ENCODE measurements at regions not wholly inside any gene's neighbourhood (a gene's known extent, or its start where the extent isn't known, plus 50 kb on each side); places are given as distances from the start of the nearest gene placed in this dataset.

- no peak overlapping the region for H2AFZ ChIP-seq (ENCODE audit: low read depth, low read length)
- no peak for ATAC-seq
- H3K27me3 ChIP-seq (ENCODE audit: control insufficient read depth in 2 of 2, insufficient read depth in 2 of 2, low read length in 2 of 2): peaks cover 0 to 6% of the 10 kb centered on the region in 2 experiments; a peak in 2 of 5 replicates
- H3K27ac ChIP-seq (ENCODE audit: extremely low read depth, low read depth, low read length): no peak overlapping the region
- intact Hi-C loops (cut with micrococcal nuclease) (no loop called here), in situ Hi-C loops (cut with MboI) (no loop called here)
- H3K4me1 ChIP-seq (replicated peaks in 1 of 2; ENCODE audit: control insufficient read depth in 2 of 2, insufficient read depth in 2 of 2, low read length in 2 of 2): no peaks in the 10 kb centered on the region
- H3K4me2 ChIP-seq (ENCODE audit: insufficient read depth, low read length): no peak overlapping the region
- CTCF ChIA-PET (ENCODE audit: low intra/inter-chr PET ratio): no interaction called here
- DNase-seq (ENCODE audit: extremely low read depth in 1 of 4, low spot score in 3 of 4): no peak
- no peaks in the 10 kb centered on the region for H4K20me1 ChIP-seq (replicated peaks; ENCODE audit: control insufficient read depth, insufficient read depth, low read length)
- no peaks in the 10 kb centered on the region for H3K9me3 ChIP-seq (replicated peaks; ENCODE audit: control insufficient read depth, insufficient read depth, low read depth, low read length)
- H3K79me2 ChIP-seq (ENCODE audit: control insufficient read depth, insufficient read depth, low read length): no peaks in the 10 kb centered on the region
- POLR2A ChIA-PET: no interaction called here
- FAIRE-seq: no peak
- H3K36me3 ChIP-seq (ENCODE audit: control insufficient read depth, insufficient read depth, low read length): no peaks in the 10 kb centered on the region
- H3K4me3 ChIP-seq: no peak overlapping the region
- 0% methylated on average over 5 of the region's 5 CpGs for WGBS (ENCODE audit: insufficient coverage, low coverage, missing lambda C conversion rate)
- TF ChIP-seq ZNF395 (CRISPR knock-in tag; IDR thresholded peaks at IDR 0.05): no peak
- H3K9ac ChIP-seq (ENCODE audit: insufficient read depth in 1 of 2, low read depth in 2 of 2, low read length in 2 of 2): no peak overlapping the region
- H3K9me1 ChIP-seq (ENCODE audit: control insufficient read depth, insufficient read depth, low read length): no peaks in the 10 kb centered on the region
- no TSS peak for BruUV-seq (replicated peaks)
These were observed 213.5 kb downstream of the FGF9 start for GRCh38 chr13:21884299-21884909.

- Histone ChIP-seq H3K27me3 (ENCODE audit: control insufficient read depth in 2 of 2, insufficient read depth in 2 of 2, low read length in 2 of 2) (peaks cover 0 to 6% of the 10 kb centered on the region in 2 experiments; a peak in 2 of 5 replicates), H3K27ac (ENCODE audit: extremely low read depth, low read depth, low read length) (no peak overlapping the region), H3K4me1 (replicated peaks in 1 of 2; ENCODE audit: control insufficient read depth in 2 of 2, insufficient read depth in 2 of 2, low read length in 2 of 2) (no peaks in the 10 kb centered on the region), H3K79me2 (ENCODE audit: control insufficient read depth, insufficient read depth, low read length) (no peaks in the 10 kb centered on the region), H3K9me3 (replicated peaks; ENCODE audit: control insufficient read depth, insufficient read depth, low read depth, low read length) (no peaks in the 10 kb centered on the region), H3K9ac (ENCODE audit: insufficient read depth in 1 of 2, low read depth in 2 of 2, low read length in 2 of 2) (no peak overlapping the region), H3K4me3 (no peak overlapping the region), H3K4me2 (ENCODE audit: insufficient read depth, low read length) (no peak overlapping the region), H4K20me1 (replicated peaks; ENCODE audit: control insufficient read depth, insufficient read depth, low read length) (no peaks in the 10 kb centered on the region), H3K36me3 (ENCODE audit: control insufficient read depth, insufficient read depth, low read length) (no peaks in the 10 kb centered on the region), H2AFZ (ENCODE audit: low read depth, low read length) (no peak overlapping the region), H3K9me1 (ENCODE audit: control insufficient read depth, insufficient read depth, low read length) (no peaks in the 10 kb centered on the region)
- intact Hi-C loops (cut with micrococcal nuclease): no loop called here
- DNase-seq (ENCODE audit: extremely low read depth in 1 of 4, low spot score in 3 of 4) (no peak), ATAC-seq (no peak), FAIRE-seq (no peak)
- ChIA-PET POLR2A (interaction anchor here (1.2 kb wide), 1 partner anchor 9 kb away, joined by 5 read pairs; no protein-coding TSS in a partner anchor), CTCF (ENCODE audit: low intra/inter-chr PET ratio) (no interaction called here)
- 0% methylated on average over 4 of the region's 9 CpGs for WGBS (ENCODE audit: insufficient coverage, low coverage, missing lambda C conversion rate)
- no TSS peak for BruUV-seq (replicated peaks)
- in situ Hi-C loops (cut with MboI): no loop called here
- no peak for TF ChIP-seq ADNP (tag; IDR thresholded peaks at IDR 0.05)
- TF ChIP-seq PYGO2 (tag; IDR thresholded peaks at IDR 0.05): no peak
- no peak for TF ChIP-seq TFE3 (CRISPR knock-in tag; IDR thresholded peaks at IDR 0.05)
- TF ChIP-seq MXI1 (IDR thresholded peaks at IDR 0.05; ENCODE audit: low read depth, low read length): no peak
- TF ChIP-seq NCOA4 (IDR thresholded peaks at IDR 0.05; ENCODE audit: partially characterized antibody): no peak
- TF ChIP-seq CHCHD3 (CRISPR knock-in tag; IDR thresholded peaks at IDR 0.05): no peak
- no peak for TF ChIP-seq ELF4 (CRISPR knock-in tag; IDR thresholded peaks at IDR 0.05)
- no peak for TF ChIP-seq ZBTB5 (IDR thresholded peaks at IDR 0.05)
- TF ChIP-seq CHD2 (IDR thresholded peaks at IDR 0.05; ENCODE audit: low read depth, low read length): no peak
These were observed 214.2 kb downstream of the FGF9 start for GRCh38 chr13:21884965-21885567.
